22Rv1 (cell line): ENCODE measurements at regions not wholly inside any gene's neighbourhood (a gene's known extent, or its start where the extent isn't known, plus 50 kb on each side); places are given as distances from the start of the nearest gene placed in this dataset.

Experiments used
- ZFX ChIP-seq: fragments of 450-650 bp; IDR thresholded peaks from 2 replicates; pipeline ENCODE4 v1.6.1; 2017; ENCODE audit warnings: antibody characterized with exemption, borderline replicate concordance
- TF ChIP-seq, protein P1 (sequence below): fragments of 450-650 bp; IDR thresholded peaks from 2 replicates; pipeline ENCODE4 v1.5.1; 2017; ENCODE audit warnings: mild to moderate bottlenecking

- TF ChIP-seq, protein P1, sequence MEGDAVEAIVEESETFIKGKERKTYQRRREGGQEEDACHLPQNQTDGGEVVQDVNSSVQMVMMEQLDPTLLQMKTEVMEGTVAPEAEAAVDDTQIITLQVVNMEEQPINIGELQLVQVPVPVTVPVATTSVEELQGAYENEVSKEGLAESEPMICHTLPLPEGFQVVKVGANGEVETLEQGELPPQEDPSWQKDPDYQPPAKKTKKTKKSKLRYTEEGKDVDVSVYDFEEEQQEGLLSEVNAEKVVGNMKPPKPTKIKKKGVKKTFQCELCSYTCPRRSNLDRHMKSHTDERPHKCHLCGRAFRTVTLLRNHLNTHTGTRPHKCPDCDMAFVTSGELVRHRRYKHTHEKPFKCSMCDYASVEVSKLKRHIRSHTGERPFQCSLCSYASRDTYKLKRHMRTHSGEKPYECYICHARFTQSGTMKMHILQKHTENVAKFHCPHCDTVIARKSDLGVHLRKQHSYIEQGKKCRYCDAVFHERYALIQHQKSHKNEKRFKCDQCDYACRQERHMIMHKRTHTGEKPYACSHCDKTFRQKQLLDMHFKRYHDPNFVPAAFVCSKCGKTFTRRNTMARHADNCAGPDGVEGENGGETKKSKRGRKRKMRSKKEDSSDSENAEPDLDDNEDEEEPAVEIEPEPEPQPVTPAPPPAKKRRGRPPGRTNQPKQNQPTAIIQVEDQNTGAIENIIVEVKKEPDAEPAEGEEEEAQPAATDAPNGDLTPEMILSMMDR: peak; percentile 35
- TF ChIP-seq ZFX: no peak
These were observed 96.7 kb downstream of the LSM3 start for GRCh38 chr3:14274999-14275961.
